NOMO-1 treated with dmso at 0.1 percent for 144 hours (cell line): ENCODE measurements at regions not wholly inside any gene's neighbourhood (a gene's known extent, or its start where the extent isn't known, plus 50 kb on each side); places are given as distances from the start of the nearest gene placed in this dataset.

Experiments used
- DNase-seq: peaks from one replicate; lab custom pipeline; 2025; ENCODE audit not compliant: unreplicated experiment; lab: John Stamatoyannopoulos, UW

DNA sequence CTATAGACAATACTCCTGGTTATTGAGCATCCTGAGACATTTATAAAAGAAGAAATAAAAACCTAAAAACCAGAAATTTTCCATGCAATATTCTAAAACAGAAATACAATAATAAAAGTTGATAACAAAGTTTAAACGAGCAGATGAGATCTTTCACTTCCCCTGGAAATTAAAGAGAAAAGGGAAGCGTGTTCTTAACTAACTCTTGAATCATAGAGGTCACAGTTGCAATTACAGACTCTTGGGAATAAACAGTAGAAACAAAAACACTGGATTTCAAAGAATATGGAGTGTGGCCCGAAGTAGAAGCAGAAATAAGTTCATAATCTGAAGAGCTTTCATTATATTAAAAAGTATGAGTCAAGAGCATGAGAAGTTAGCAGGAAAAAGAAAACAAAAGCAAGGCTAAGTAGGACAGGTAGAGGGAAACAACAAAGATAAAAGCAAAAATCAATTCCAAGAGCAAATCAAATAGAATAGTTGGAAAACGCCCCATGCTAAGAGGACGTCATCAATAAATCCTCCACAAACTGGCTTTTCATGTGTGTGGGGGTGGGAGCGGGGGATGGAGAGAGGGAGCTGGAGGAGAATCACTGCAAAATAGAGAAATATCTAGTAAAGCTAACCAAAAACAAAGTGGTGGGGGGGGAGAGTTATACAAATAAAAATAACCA lies 55.2 kb upstream of the C10orf71 start:
- DNase-seq: peak; percentile 24

DNA sequence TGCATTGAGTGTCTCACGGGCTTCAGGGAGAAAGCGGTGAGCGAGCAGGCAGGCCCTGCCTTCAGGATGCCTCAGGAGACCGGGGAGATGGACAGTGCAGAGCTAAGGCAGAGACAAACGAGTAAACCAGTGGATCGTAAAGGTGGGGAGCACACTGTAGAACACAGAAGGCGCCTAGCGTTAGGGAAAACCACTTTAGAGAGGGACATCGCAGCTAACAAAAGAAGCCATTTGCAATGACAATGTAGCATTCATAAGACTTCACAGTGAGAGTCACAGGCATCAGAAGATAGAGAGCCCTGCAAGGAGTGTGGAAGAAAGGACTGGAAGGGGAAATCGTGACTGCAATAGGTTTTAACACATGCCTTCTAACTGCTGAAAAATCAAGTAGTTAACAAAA lies 54.9 kb upstream of the TMEM273 start:
- DNase-seq: no peak

DNA sequence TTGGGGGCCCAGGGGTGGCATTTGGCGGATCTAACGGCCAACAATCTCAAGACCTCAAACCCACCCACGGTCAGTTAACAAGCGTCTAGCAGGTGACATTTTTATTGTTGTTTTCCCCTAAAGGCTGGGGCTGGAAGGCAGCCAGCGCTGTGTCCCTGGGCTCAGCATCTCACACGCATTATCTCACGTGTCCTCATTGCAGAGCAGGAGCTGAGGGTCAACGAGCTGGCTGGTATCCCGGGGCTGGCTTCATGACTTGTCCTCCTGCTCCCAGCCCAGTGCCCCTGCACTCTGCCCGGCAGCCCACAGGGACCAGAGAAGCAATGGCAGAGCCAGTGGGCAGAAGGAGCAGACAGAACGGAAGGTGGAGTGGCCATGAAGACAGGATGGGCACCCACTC lies 54.4 kb upstream of the TMEM273 start:
- DNase-seq: no peak

DNA sequence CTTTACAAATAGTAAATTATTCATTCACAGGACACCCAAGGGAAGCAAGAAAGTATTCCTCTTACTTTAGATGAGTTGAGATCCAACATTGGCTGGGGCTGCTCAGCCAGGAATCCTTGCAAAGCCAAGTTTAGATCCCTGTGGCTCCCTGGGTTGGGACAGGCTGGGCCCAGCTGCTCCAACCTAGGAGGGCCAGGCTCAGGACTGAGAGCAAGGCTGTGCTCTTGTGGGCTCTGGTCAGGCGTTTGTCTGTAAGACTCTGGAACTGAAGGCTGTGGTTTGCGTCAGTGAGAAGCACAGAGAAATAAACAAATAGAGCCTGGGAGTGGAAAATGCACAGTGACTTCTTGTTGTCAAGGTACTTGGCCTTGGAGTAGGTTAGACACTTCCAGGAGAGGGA lies 53.2 kb upstream of the TMEM273 start:
- no peak for DNase-seq

DNA sequence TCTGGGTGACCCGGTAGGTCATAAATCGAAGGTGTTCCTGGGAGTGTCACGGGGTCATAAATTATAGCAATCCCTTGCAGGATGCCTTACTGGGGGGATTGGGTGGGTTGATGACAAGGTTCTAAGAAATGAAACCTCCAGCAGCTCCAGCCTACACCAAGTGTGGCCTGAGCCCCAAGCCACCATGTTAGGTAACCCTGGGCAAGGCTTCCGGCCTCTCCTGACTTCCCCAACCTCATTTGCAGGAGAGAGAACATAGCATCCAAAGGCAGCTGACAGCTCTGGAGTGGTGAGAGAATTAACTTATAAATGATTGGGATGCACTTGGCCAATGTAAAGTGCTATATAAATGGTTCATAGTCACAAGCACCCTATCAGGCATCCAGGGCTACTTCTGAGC lies 52.8 kb upstream of the TMEM273 start:
- no peak for DNase-seq
